CD4-positive, alpha-beta T cell treated with Interleukin-12 subunit alpha and Interleukin-12 subunit beta, for 1 hour (primary cell): ENCODE measurements at regions not wholly inside any gene's neighbourhood (a gene's known extent, or its start where the extent isn't known, plus 50 kb on each side); places are given as distances from the start of the nearest gene placed in this dataset.

ENCODE experiments used
- DNase-seq: peaks from one replicate; pipeline ENCODE4 v3.0.0-alpha.2; 2020

DNA sequence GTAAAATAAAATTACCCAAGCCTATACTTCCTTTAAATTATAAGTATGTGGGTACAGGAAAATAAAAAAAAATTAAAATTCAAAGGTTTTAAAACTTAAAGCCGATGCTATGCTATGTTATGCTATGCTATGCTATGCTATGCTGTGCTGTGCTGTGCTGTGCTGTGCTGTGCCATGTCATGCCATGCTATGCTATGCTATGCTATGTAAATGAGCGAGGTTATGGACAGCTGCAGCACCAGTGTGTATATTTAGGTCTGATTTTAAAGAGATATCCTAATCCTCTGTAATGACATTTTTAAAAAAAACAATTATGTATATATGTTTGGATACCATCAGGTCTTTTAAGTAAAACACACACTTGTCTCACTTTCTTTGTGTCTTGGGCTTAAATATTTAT, 1822.0 kb upstream of the SEL1L start:
- DNase-seq, result no peak

DNA sequence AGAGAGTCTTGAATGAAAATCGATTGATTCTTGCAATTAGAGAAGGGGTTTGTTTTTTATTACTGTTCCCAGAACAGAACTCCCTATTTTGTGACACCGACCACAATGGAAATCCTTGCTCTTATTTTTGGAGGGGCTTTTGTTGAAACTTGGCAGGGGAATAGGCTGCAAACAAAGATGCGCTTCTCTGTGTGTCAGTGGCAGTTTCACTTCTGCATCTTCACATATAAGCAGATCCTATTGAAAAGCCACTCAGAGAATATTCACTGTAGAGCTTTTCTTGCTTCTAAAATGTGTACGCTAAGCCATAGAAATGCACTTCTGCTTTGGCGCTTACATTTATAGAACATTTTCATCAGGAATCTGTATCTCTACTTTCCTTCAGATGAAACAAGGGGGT, 1822.4 kb upstream of the SEL1L start:
- no peak for DNase-seq

DNA sequence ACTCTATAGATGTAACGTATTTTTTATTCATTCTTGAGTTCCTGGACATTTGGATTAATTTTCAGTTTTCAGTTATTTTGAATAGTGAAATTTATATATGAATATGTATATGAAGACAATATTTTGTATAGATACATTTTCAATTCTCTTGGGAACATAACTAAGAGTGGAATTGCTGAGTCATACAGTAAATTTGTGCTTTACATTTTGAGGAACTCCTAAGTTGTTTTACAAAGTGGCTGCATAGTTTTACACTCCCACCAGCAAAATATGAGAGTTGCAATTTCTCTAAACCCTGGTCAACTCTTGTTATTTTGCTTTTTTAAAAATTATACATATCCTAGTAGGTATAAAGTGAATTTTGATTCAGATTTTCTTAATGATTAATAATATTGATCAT, 1838.6 kb upstream of the SEL1L start:
- DNase-seq, result no peak

DNA sequence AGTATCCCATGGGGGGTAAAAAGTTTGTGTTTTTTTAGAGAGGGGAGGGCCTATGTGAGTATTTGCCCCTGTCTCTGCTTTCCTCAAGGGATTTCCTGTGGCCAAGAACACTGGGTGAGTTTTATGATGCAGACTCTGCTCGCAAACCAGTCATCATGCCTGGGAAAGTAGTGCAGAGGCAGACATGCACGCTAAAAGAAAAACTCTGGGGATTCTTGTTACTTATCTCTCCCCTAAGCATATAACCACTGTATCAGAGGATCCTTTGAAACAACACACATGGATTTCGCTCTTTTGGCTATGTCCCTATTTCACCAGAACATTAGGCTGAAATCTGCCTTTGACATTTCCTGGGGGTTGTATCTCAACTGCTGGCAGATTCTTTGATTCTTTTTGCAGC, 1845.8 kb upstream of the SEL1L start:
- no peak for DNase-seq

DNA sequence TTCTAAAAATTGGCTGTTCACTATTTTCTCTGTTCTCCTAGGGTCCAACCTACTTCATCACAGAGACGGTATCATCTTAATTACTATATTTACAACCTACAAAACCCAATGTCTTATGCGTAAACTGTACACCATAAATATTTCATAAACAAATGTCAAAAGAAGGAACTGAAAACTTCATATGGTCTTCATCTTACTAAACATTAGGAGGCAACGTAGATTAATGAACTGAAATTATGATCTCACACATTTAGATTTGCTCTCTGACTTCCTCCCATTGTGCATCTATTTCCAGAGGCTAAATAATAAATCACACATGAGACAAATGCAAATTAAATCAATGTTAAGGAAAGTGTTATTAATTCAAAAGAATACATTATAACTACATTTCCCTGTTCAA, 1850.6 kb upstream of the SEL1L start:
- no peak for DNase-seq

DNA sequence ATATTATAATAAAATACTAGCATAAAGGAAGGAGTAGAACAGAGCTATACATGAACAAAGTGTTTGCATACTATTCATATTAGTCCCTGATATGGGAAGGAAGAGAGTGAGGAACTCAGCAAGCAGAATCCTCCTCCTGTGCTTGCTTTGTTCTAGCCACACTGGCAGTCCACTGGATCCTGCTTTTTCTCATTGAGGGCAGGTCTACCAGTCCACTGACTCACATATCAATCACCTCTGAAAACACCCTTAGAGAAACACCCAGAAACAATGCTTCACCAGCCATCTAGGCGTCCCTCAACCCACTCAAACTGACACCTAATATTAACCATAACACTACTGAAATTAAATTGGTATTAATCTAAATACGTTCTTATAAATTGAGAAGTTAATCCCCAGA, 1861.7 kb upstream of the SEL1L start:
- no peak for DNase-seq

DNA sequence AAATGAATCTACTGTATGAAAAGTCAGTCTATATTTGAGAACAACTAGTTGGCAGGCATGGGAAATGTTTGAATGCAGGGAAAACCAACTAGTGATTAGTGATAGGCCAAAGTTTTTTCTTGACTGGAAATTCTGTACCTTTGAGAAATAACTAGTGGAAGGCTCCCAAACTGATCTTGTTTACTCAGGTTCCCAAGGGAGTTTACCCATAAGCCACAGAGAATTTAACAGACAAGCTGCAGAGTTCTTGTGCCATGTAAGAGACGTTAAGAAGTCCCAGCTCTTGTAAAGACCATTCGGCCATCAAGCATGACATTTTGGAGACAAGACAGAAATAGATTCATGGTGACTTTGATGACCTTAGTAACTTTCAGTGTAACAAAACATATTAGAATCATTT, 1882.8 kb upstream of the SEL1L start:
- DNase-seq, result no peak

DNA sequence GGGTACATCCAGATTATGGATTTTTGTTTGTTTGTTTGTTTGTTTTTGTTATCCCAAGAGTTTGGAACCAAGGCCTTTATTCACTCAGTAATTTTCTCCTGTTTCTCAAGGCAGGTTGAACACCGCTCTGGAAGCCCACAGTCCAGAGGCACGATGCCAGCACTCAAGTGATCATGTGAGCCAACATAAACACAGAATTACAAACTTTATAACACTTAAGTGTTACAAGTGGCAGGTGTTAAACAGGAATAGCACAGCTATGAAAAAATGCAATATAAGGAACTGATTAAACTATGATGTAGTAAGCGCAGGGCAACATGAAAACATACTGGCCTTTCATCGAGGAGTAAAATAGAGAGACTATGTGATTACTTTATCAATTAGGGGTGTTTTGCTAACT, 1885.8 kb upstream of the SEL1L start:
- DNase-seq, result no peak

DNA sequence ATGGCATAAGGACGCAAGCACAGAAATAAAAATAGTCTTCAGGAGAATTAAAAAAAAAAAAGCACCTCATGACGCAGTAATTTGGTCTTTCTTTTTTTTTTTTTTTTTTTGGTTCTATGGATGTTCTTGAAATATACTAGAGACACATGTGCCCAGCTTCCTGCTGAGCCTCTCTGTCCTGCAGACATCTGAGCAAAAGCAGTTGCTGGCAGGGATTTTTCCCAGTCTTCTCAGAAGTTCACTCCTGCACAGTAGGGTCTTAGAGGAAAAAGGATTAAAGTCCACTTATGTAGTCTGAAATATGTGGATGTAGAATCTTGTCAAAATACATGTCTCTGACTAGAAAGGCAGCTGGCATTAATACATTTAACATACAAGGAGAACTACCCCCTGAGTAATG, 1888.1 kb upstream of the SEL1L start:
- DNase-seq, result no peak

DNA sequence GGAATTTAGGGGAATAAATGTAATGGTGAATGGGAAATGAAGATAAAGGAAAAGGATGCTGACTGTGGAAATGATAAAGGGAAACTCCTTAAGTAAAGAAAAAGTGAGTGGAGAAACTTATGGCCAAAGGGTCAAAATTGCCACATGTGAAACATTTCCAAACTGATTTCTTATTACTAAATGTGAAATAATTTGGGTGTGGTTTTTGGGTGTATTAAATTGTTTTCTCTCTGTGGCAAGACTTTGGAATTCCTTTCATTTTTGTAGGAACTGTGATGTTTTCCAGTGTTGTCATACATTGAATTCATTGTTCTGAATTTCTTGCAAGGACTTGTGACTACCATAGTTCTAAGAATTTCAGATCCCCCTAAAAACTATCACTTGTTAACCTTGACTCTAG, 1891.5 kb upstream of the SEL1L start:
- no peak for DNase-seq

DNA sequence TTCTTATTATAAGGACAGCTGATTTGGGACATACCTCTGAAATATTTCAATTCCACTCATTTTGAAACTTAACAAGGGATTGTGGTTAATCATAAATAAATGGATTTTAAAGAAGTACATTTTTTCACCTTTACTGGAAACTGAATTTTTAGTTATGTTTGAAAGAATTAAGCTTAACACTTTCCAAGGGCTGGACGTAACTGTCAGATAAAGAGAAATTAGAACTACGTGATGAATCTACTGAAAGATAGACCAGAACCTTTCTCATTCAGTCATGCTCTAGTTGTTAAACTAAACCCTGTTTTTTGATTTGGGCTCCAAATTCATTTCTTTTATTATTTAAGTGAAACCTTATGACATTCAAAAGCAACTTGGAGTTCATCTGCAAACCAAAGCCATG, 1892.1 kb upstream of the SEL1L start:
- DNase-seq, result no peak

DNA sequence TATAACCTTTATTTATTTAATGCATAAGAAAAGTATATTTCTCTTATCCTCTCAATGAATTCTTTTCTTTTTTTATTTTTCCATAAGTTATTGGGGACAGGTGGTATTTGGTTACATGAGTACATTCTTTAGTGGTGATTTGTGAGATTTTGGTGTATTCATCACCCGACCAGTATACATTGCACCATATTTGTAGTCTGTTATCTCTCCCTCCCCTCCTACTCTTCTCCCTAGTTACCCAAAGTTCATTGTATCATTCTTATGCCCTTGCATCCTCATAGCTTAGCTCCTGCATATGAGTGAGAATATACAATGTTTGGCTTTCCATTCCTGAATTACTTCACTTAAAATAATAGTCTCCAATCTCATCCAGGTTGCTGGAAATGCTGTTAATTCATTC, 1900.0 kb upstream of the SEL1L start:
- no peak for DNase-seq

DNA sequence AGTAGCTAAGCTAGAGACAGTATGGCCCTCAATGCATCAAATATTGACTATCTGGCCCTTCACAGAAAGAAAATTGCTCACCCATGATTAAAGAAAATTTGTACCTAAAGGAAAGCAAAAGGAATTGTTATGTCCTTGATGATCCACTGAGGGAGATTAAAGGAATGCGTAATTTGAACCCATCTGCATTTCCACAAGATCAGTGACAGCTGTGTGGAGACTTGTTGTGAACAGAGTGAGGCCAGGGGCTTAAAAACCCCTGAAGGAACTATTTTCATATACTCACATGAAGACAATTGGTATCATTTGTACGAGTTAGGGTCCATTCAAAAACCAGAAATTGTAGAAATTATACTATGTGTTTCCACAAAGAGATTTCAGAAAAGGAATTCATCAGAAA, 1908.1 kb upstream of the SEL1L start:
- DNase-seq, result no peak

DNA sequence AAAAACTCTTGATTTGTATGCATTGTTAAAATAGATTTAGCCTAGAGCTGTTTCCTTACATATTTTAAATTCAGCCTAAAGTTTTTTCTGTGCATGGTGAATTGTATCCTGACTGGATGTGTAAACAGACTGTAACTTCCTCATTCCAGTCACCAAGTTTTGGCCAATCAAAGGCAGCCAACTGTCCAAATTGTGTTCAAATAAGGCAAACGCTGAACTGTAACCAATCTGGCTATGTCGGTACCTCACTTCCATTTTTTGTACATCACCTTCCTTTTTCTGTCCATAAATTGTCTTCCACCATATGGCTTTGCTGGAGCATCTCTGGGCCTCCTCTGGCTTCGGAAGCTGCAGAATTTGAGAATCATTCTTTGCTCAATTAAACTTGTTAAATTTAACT, 1921.9 kb upstream of the SEL1L start:
- DNase-seq, result no peak

DNA sequence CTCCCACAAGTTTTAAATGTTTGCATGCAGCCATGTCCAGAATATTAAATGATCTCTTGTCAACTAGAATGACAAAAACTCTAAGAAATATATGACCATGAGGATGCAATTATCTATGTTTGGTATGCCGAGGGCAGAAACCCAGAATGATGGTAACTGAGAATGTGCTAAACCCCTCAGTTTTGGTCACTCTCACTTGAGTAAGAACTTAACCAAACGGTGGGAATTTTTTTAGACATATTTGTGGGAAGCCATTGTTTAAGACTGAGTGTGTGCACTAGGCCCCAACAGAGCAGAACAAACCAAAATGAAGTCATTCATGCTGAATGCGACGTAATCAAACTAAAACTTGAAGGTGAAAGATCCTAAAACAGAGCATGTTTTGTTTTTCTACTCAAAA, 1927.9 kb upstream of the SEL1L start:
- DNase-seq, result no peak

DNA sequence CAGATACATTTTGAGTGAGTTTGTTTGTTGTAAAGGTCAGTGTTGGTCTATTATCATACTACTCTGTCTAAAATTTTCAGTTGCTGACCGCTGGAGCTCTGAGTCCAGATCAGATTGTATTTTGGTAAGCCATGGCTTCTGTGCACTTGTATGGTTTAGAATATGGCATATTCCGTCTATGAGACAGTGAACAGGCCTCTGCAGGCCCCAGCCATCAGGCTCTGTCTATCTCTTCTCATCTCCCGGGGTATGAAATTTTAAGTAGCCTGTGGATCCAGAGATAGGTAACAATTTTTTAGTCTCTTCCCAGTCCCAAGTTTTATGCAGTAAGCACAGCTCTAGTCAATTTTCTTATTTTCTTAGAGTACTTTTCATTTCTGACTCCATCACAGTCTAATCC, 1929.1 kb upstream of the SEL1L start:
- no peak for DNase-seq

DNA sequence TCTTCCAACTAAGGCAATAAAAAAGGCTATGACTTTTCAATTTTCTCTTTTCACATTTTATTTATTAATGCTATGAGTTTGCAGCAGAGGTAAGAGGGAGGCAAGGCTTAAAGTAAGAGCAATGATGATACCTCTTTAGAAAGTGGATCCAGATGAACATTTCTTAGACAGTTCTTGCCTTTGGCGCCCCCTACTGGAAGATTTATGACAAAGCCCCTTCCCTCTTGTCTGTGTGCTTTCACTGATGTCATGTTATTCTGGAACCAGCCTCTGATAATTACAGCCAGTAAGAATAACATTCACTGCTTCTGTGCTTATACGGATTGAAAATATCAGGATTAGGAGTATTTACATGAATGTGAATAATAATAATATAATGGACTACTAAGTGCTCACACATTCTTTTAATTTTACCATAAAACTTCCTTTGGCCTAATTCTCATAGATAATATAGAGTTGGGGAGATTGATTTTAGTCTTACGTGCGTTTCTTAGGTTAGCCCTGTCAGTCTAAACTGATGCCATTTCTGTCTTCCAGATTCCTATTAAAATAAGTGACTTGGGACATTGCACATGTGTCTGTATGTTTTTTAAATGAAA, 1929.9 kb upstream of the SEL1L start:
- no peak for DNase-seq

DNA sequence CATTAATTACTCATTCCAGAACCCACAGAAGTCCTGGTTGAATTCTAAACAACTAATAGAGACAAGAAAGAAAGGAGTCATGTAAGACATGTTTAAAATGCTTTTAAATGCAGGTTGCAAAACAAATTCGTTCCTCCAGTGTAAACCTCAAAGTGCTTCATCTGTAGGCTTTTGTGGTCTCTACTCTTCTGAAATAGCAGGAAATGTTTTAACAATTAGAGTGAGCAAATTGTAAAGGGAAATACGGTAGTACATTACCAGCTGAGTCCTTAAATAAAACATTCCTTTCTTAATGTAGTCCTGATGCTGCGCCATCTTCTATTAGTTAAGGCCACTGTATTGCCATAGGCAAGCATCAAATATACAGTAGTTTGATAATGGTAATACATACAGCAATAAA, 1934.2 kb upstream of the SEL1L start:
- DNase-seq, result no peak

DNA sequence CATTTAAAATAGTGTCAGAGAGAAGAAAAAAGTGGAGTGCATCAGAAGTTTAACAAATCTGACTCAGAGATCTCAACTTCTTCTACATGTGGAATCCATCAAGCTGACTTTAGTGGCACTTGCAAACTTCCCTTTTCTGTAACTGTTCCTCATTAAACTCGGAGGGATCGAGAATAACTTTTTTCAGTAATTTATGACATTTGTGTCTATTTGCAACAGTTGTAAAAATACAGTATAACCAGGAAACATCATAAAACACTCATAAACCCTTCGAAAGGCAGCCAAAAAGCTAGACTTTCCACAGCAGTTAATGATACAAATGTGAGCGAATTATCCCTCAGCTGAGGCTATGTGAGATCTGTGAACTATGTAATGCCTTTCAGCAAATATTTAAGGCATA, 1936.8 kb upstream of the SEL1L start:
- DNase-seq, result no peak

DNA sequence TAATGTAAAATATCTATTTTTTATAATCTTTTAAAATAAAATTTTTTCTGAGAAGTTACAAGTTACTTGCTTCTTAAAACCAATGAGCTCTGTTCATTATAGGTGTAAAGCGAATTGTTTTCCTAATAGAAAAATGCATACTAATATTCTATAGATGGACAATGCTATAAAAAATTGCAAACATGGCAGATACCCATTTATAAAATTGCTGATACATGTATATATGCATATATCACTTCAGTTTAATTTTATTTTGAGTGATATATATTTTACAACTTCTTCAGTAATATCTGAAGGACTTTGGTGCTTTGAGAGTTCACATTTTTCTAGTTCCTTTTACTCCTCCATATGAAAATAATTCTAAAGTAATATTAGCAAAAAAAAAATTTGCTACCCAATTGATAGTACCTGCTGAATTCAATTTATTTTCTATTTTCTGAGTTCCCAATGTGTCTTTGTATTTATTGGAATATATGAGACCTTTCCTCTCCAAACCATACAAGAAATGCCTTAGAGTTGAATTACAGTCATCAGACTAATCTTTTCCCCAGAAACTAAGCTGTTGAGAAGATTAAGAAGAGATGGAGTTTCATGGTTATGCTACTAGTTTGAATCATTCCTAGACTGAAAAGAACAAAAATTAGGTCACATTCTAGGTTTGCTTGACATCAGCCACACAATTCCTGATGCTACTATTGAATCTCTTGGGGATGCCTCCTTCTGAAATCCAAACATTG, 1937.5 kb upstream of the SEL1L start:
- DNase-seq, result no peak

DNA sequence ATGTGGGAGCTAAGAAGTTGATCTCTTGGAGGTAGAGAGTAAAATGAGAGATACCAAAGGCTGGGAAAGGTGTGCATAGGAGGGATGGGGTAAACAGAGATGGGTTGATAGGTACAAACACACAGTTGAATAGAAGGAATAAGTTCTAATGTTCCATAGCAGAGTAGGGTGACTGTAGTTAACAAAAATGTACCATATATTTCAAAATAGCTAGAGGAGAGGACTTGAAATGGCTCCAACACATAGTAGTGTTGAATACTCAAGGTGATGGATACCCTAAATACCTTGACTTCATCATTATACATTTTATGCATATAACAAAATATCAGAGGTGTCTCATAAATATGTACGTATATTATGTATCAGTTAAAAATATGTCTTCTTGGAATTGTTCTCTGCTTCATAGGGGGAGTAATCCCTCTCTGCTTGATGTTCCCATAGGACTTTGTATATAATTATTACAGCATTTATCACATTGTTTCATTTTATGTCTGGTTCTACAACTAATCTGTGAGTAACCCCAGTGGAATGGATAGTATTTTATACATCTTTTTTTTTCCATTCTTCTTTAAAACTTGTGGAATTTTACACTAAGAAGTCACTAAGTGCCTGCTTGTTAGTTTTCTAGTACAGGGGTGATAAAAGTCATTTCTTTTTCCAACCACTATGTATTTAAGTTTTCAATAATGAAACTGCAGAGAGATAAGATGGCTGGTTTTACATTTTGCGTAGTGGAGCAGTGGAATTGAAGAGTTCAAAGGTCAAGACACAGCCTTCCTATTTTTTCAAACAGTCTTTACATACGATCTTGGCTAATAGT, 1940.0 kb upstream of the SEL1L start:
- no peak for DNase-seq

DNA sequence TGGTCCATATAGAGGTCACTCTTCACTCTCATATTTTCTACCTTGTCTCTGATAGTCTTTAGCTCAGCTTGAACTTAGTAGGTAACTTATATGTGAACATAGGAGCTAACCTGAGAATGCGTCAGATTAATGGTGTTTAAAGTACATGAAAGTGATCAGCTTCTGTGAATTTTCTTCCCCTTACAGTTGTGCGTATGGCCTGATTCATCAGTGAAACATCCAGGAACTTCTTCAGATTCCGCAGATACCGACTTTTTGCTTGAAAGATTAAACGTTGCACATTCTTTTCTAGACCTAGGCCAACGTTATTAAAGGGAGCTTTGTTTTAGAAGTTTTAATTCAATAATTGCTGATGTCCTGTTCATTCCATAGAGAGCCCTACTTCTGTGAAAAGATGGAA, 1945.1 kb upstream of the SEL1L start:
- no peak for DNase-seq

DNA sequence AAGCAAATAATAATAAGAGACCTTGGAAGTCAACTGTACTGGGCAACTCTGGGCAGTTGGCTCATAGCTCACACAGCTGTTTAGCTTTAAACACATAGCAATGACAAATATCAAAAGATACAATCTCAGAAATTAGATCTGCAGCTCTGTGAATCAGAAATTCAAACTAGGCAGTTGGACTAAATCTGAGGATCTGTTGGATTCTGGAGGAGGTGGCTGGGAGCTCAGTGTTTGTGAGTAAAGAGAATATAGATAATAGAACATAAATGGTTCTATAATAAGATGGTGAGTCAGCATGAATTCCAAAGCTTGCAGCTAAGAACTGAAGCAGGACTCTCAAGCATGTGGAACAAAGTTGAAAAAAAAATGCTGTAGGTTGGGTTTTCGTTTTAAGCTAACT, 1949.4 kb upstream of the SEL1L start:
- DNase-seq, result no peak

DNA sequence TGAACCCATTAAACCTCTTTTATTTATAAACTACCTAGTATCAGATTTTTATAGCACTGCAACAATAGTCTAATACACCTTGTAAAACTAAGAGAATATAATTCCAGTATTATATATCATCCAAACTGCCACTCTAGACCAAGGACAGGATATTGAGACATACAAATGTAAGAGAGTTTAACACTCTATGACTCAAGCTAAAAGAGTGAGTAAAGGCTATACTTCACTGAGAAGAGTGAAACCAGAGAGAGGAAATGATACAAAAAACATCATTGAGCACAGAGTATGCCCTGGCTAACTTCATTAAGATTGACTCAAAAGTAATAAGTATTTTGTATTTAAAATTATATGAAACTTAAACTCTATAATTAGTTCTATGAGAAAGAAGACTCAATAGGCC, 1951.9 kb upstream of the SEL1L start:
- DNase-seq, result no peak
